Mucosa of descending colon (tissue), 3 donors: ENCODE measurements at regions not wholly inside any gene's neighbourhood (a gene's known extent, or its start where the extent isn't known, plus 50 kb on each side); places are given as distances from the start of the nearest gene placed in this dataset.
A peak's percentile ranks its signal among the peaks of the same experiment; 100 is the strongest.

ENCODE experiments used
- ATAC-seq: fragments of 200-7000 bp; cut with Tn5 transposase; one replicate; pipeline ENCODE4 v1.9.1; 2020; ENCODE audit warnings: mild to moderate bottlenecking, moderate library complexity
- DNase-seq, 3 donors: peaks; one replicate each; pipeline ENCODE4 v3.0.0-alpha.2; 2020
- H3K36me3 ChIP-seq: fragments of 200-600 bp; one replicate; pipeline ENCODE4 v1.8.0; 2021; ENCODE audit warnings: low read depth, mild to moderate bottlenecking
- H3K4me1 ChIP-seq: fragments of 200-600 bp; one replicate; pipeline ENCODE4 v1.8.0; 2021; ENCODE audit warnings: low read depth, mild to moderate bottlenecking
- H3K4me3 ChIP-seq: fragments of 200-600 bp; one replicate; pipeline ENCODE4 v1.8.0; 2021; ENCODE audit warnings: mild to moderate bottlenecking
- H3K9me3 ChIP-seq: fragments of 200-600 bp; one replicate; pipeline ENCODE4 v1.8.0; 2021; ENCODE audit warnings: mild to moderate bottlenecking
- CTCF ChIP-seq: fragments of 200-600 bp; IDR thresholded peaks from one replicate; pipeline ENCODE4 v1.8.0; 2022; ENCODE audit warnings: antibody characterized with exemption, mild to moderate bottlenecking
- intact Hi-C, 2 donors: fragments of 100-400 bp; cut with DNase I in 1 of 2; cut with micrococcal nuclease in 1 of 2; formaldehyde crosslinking; loops; one replicate each; pipeline versions ENCODE4 v1.11.0 to v1.11.1; 2022; cut with DNase I, micrococcal nuclease
- donor health status: DM: no; HTN: no; CAD: no; lungs with moderate emphysema.
- donor health status: DM: no; HTN: no; CAD: no.
- donor health status: DM: no; HTN: yes; CAD: no.

GRCh38 chr3:124273651-124274050 lies 281.7 kb upstream of the ROPN1 start:
- no peak for ATAC-seq
- intact Hi-C loops: no loop called here
- peaks cover 25% of the 10 kb centered on the region for H3K4me1 ChIP-seq
- H3K9me3 ChIP-seq: no peaks in the 10 kb centered on the region
- DNase-seq: no peak
- H3K4me3 ChIP-seq: no peak overlapping the region
- no peaks in the 10 kb centered on the region for H3K36me3 ChIP-seq
- TF ChIP-seq CTCF: no peak

- DNase-seq (no peak), ATAC-seq (no peak)
- peaks cover 25% of the 10 kb centered on the region for H3K4me1 ChIP-seq
- H3K4me3 ChIP-seq: no peak overlapping the region
- intact Hi-C loops: no loop called here
- no peaks in the 10 kb centered on the region for H3K9me3 ChIP-seq
- TF ChIP-seq CTCF: no peak
- H3K36me3 ChIP-seq: no peaks in the 10 kb centered on the region
These were observed 282.1 kb upstream of the ROPN1 start for GRCh38 chr3:124274051-124274450.

GRCh38 chr3:124275412-124275811 lies 283.5 kb upstream of the ROPN1 start:
- no peaks in the 10 kb centered on the region for H3K36me3 ChIP-seq
- DNase-seq: peak in 1 of 3 donors; percentile 42
- H3K9me3 ChIP-seq: no peaks in the 10 kb centered on the region
- peak; percentile 24 for ATAC-seq
- intact Hi-C loops: no loop called here
- H3K4me3 ChIP-seq: no peak overlapping the region
- H3K4me1 ChIP-seq: peaks cover 25% of the 10 kb centered on the region
- no peak for TF ChIP-seq CTCF

GRCh38 chr3:124276133-124276532 lies 284.2 kb upstream of the ROPN1 start:
- no peak for DNase-seq
- Histone ChIP-seq H3K9me3 (no peaks in the 10 kb centered on the region), H3K4me1 (peaks cover 25% of the 10 kb centered on the region), H3K36me3 (no peaks in the 10 kb centered on the region), H3K4me3 (no peak overlapping the region)
- ATAC-seq: peak; percentile 29
- intact Hi-C loops: no loop called here
- TF ChIP-seq CTCF: no peak

GRCh38 chr3:124276539-124277143 lies 284.7 kb upstream of the ROPN1 start:
- Histone ChIP-seq H3K9me3 (no peaks in the 10 kb centered on the region), H3K4me1 (peaks cover 25% of the 10 kb centered on the region), H3K36me3 (no peaks in the 10 kb centered on the region), H3K4me3 (no peak overlapping the region)
- DNase-seq: no peak
- ATAC-seq: peak; percentile 66
- TF ChIP-seq CTCF: no peak
- intact Hi-C loops: no loop called here
